HG03039 (cell line): ENCODE measurements at regions not wholly inside any gene's neighbourhood (a gene's known extent, or its start where the extent isn't known, plus 50 kb on each side); places are given as distances from the start of the nearest gene placed in this dataset.
"Not testable (repeated sequence)": the region's sequence is repeated elsewhere in the genome, so short reads cannot be mapped to it uniquely, and the experiment has no call there.

Source experiments
- ATAC-seq: cut with Tn5 transposase; IDR thresholded peaks from one replicate; pipeline ENCODE4 v1.9.1; 2021; ENCODE audit warnings: mild to moderate bottlenecking, moderate library complexity; ENCODE audit not compliant: unreplicated experiment

DNA sequence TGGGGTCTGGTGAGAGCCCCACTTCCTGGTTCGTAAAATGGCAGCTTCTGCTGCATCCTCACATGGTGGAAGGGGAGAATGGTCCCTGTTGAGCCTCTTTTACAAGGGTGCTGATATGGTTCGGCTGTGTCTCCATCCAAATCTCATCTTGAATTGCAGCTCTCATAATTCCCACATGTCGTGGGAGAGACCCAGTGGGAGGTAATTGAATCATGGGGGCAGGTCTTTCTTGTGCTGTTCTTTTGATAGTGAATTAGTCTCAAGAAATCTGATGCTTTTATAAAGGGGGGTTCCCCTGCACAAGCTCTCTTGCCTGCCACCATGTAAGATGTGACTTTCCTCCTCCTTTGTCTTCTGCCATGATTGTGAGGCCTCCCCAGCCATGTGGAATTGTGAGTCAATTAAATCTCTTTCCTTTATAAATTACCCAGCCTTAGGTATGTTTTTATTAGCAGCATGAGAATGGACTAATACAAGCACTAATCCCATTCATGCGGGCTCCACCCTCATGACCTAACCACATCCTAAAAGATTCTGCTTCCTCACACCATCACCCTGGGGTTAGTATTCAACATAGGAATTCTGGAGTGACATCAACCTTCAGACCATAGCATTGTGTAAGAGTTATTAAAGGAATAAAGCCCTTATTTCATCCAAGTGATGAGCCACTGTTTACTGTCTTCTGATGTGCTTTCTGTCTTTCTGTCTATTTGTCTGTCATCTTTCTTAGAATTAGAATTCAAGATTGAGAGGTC is 159.0 kb upstream of the IRS2 start:
- no peak for ATAC-seq

DNA sequence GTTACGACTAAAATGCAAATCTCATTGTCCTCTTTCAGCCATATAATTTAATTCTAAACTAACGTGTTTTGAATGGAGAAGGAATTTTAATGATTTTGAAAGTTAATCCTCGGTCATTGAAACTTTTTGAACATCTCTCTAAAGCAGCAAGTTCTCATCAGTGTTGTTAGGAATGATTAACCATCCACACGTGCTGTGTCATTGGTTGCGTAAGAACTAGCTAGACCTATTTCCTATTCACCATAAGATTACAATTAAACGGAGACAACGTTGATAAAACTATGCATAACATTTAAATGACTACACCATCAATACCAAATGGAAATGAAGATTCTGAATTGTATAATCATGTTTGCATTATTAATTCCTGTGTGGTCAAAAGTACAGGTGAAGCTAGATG is 155.6 kb upstream of the IRS2 start:
- ATAC-seq = no peak

DNA sequence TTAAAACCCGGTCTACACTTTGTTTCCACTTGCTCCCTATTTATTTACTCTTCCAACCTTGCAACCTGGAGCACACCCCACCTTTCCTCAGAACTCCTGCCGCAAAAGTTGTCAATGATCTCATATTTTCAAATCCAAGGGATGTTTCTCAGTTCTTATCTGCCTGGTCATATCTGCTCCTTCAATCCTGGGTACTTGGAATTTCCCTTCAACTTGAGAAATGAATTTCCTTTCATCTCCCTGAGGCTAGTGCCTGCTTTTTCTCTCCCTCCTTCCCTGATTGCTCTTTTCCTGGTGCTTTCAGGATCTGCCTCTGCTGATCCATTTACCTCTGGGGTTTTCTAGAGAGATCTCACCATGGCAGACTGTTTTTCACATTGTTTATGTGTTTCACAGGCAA is 154.8 kb upstream of the IRS2 start:
- no peak for ATAC-seq

- no peak for ATAC-seq
Observed at GRCh38 chr13:109940637-109941036, 154.3 kb upstream of the IRS2 start.

DNA sequence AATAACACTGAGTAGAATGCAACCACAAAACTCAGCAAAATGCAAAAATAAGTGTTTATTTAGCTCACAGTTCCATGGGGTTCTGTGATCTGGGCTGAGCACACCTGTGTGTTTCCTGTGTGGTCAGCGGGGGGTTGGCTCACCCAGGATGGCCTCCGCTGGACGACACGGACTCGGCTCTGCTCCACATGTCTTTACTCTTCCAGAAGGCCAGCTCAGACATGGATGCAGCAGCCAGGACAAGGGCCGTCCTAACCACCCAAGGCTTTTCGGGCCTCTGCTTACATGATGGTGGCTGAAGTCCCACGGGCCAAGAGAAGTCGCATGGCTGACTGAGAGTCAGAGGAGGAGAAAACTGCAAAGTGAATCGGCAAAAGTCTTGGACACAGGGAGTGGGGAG is 153.5 kb upstream of the IRS2 start:
- no peak for ATAC-seq

GRCh38 chr13:109939180-109939579 is 152.8 kb upstream of the IRS2 start:
- no peak for ATAC-seq

DNA sequence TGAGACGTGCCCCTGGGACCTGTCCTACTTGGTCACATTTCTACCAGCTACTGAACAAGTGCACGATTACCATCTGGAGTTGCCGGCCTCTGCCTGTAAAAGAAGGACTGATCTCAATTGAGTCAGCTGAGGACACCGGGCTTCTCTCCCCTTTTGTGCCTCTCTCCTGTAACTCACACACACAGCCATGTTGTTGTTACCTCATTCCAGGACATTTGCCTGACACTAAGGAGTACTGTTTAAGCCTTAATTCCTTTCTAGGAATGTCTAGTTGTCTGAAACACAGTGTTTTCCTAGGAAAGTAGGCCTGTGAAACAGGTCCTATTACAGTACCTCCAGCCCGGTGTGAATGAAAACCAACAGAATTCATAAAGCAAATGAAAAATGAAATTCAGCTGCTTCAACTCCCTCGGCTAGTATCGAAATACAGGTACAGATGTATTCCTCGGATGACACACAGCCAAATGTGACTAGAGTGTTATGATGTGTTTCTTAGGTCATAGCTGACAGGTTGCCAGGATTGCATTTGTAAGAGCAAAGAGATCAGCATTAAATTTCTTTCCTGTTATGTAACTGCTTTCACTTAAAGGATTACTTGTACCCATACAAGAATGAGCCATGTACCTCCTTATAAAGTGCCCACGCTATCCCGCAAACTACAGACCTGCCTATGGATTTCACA is 152.0 kb upstream of the IRS2 start:
- no peak for ATAC-seq

- ATAC-seq = not testable (repeated sequence)
Observed at GRCh38 chr13:109934520-109934919, 148.1 kb upstream of the IRS2 start.

DNA sequence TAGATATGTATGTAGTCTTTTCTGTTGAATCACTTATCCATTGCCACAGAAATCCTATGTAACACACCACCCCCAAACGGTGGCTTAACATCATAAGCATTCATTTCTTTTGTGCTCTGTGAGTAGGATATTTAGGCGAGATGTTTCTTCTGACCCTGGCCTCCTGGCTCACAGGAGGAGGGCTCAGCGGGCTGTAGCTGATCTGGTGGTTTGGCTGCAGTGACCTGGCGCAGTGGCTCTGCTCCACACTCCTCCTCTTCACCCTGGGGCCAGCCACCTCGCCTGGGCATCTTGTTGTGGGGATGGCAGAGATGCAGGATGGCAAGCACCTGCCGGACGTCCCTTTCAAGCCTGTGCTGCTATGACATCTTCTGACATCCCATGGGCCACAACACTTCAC is 147.1 kb upstream of the IRS2 start:
- no peak for ATAC-seq

GRCh38 chr13:109924376-109924775 is 138.0 kb upstream of the IRS2 start:
- no peak for ATAC-seq

DNA sequence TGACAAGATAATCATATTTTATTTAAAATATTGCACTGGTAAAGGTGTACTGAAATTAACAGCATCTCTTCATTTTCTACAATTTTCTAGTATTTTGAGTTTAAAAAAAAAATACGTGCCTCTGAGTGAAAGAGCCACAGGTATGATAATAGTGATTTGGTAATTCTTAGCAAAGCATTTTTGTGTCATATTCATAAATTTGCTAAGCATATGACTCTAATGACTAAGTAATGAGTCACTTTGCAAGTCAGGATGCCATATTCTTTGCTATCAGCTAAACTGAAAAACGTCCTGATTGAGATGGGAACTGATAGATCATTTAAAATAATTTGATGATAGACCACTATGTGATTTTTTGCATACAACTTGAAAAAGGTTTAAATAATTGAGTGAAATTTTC is 136.1 kb upstream of the IRS2 start:
- no peak for ATAC-seq

DNA sequence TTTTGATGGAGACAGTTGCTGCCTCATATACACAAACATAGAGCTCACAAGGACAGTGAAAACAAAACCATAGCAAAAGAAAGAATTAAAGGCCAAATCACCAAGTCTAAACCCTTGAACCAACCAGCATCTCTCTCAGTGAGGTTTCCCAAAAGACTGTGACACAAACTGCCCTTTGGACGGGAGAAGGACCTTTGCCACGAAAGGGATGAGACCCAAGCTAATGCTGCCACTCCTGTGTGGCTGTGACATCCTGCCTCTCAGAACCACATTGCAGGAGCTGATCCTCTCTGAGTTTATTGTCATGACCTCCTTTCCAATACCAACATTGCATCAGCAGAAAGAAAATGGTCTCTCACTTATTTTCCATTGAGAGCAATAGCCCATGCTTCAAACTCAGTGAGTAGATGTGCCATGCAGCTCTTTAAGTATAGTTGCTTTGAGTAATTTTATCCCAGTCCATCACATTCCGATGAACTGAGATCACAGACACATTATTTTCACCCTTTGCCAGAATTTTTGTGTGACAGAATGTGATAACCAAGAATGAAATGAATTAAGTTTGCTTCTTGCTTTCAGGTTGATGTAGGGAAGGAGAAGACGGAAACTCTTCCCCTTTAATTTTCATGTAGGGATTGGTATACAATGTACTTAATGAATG is 133.5 kb upstream of the IRS2 start:
- ATAC-seq = no peak

DNA sequence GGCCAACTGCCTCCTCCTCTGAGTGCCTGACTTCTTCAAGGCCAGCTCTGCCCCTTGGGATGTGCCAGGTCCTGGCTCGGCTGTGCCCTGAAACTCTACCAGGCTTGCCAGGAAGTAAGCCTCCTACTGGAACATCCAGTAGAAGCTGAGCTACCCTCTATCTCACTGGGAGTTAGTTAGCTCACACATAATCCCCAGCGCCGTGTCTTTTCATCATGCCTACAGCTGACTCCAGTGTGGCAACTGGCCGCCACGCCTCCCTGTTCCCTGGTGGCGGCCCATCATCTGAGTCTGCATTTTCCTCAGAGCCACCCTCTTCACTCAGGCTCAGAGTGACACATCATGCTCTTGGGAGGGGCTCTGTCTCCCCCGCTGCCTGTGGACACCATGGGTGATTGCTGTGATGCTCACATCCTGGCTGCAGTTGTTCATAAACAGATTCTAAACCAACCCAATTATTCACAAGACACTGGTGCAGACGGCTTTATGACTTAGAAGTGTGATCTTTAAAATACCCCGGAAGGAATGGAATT is 131.9 kb upstream of the IRS2 start:
- no peak for ATAC-seq

- no peak for ATAC-seq
Observed at GRCh38 chr13:109917422-109917821, 131.0 kb upstream of the IRS2 start.

- ATAC-seq = no peak
Observed at GRCh38 chr13:109913936-109914510, 127.6 kb upstream of the IRS2 start.

GRCh38 chr13:109913186-109913585 is 126.8 kb upstream of the IRS2 start:
- no peak for ATAC-seq

GRCh38 chr13:109910194-109910593 is 123.8 kb upstream of the IRS2 start:
- no peak for ATAC-seq

- no peak for ATAC-seq
Observed at GRCh38 chr13:109906976-109907375, 120.6 kb upstream of the IRS2 start.

DNA sequence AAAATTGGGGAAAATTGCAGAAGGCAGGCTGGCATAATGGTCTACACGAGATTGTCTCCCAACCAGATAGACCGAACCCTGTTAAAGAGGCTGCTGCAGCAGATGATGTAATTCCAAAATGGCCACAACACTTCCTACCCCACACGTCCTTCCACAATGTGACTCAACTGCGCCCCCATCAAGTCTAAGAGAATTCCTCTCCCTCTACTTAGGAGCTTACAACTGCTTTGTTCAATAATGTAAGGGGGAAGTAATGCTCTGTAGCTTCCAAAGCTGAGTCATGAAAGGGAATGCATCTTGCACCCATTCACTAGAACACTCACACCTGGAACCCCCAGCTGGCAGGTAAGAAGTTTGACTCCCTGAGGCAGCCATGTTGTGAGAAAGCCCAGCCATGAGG is 117.8 kb upstream of the IRS2 start:
- ATAC-seq = no peak

DNA sequence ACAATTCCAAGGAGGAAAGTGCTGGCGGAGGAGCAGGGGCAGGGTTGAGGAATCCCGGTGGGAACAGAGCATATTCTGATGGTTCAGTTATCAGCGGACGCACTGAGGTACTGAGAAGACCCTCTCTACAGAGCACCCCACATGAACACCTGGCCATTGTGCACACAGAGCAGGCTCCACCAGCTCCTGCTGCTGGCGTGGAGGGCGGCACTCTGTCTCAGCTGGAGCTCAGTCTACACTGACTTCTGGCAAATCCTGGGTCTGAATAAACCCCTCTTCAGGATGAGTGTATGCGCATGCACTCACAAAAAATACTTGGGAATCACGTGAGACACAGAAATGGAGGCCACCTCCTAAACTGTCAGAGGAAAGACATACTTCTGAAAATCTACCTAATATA is 114.4 kb upstream of the IRS2 start:
- ATAC-seq = no peak

DNA sequence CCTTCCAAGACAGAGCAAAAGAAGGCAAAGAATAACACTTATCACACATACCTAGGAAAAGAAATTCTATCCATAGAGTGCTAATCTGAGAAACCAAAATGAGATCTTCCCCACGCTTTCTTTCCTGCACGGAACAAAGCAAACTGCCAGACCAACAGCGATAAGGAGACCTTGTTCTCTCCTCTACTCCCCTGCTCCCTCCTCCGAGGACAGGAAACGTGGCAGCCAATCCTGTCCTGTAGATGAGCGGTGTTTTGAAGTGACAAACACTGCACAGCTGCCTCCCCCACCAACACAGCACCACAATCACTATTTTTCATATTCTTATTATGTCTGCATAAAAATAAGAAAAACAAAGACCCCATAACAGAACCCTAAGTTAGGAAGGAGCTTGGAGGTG is 113.9 kb upstream of the IRS2 start:
- no peak for ATAC-seq

- no peak for ATAC-seq
Observed at GRCh38 chr13:109899748-109900147, 113.4 kb upstream of the IRS2 start.
